ENCODE measurements at regions not wholly inside any gene's neighbourhood (a gene's known extent, or its start where the extent isn't known, plus 50 kb on each side); places are given as distances from the start of the nearest gene placed in this dataset.
A peak's percentile ranks its signal among the peaks of the same experiment; 100 is the strongest.

GRCh38 chr1:68378296-68379084, 71.3 kb downstream of the RPE65 start:
- no peak overlapping the region for H3K4me3 ChIP-seq
- no peaks in the 10 kb centered on the region for H3K27me3 ChIP-seq
- intact Hi-C loops (cut with DNase I; ENCODE audit: low total_unique reads) = no loop called here
- peaks cover 0 to 15% (median 0%) of the 10 kb centered on the region in 4 donors for H3K4me1 ChIP-seq
- no peak for TF ChIP-seq POLR2A (IDR thresholded peaks at IDR 0.05)
- no peak for TF ChIP-seq CTCF (IDR thresholded peaks at IDR 0.05)
- no peak for TF ChIP-seq EP300 (IDR thresholded peaks at IDR 0.05)
- no peak for TF ChIP-seq POLR2AphosphoS5 (IDR thresholded peaks at IDR 0.05)
- H3K27ac ChIP-seq = peak overlapping the region in 2 of 5 donors; percentile 24 to 59
- 86 to 90% (median 89%) methylated on average over 2 of the region's 2 CpGs for WGBS, 5 donors
- H3K36me3 ChIP-seq = no peaks in the 10 kb centered on the region
- no peaks in the 10 kb centered on the region for H3K9me3 ChIP-seq
- DNase-seq = no peak

DNA sequence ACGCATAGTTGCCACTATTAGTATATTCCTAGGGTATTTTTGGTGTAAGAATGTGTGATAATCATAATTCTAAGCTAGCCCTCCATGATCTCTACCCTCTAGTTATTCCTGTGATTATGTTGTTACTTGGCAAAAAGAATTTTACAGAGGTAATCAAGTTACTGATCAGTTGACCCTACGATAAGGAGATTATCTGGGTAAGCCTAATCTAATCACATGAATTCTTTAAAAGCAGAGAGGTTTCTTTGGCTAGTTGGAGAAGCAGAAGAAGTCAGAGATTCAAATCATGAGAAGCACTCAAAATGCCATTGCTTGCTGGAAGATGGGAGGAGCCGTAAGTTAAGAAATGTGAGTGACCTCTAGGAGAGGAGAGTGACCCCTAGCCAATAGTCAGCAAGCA, 72.7 kb downstream of the RPE65 start:
- WGBS, 5 donors = 60 to 76% (median 73%) methylated on average over 3 of the region's 3 CpGs
- TF ChIP-seq EP300 (IDR thresholded peaks at IDR 0.05) (no peak), POLR2AphosphoS5 (IDR thresholded peaks at IDR 0.05) (no peak), CTCF (IDR thresholded peaks at IDR 0.05) (no peak), POLR2A (IDR thresholded peaks at IDR 0.05) (no peak)
- Histone ChIP-seq H3K36me3 (no peaks in the 10 kb centered on the region), H3K4me3 (no peak overlapping the region), H3K27ac (no peak overlapping the region), H3K4me1 (peaks cover 0 to 15% (median 0%) of the 10 kb centered on the region in 4 donors), H3K9me3 (no peaks in the 10 kb centered on the region), H3K27me3 (no peaks in the 10 kb centered on the region)
- intact Hi-C loops (cut with DNase I; ENCODE audit: low total_unique reads) = no loop called here
- no peak for DNase-seq

- DNase-seq = no peak
- intact Hi-C loops (cut with DNase I; ENCODE audit: low total_unique reads) = no loop called here
- no peak overlapping the region for H3K4me3 ChIP-seq
- H3K27ac ChIP-seq = no peak overlapping the region
- H3K4me1 ChIP-seq = peaks cover 0 to 15% (median 0%) of the 10 kb centered on the region in 4 donors
- no peaks in the 10 kb centered on the region for H3K36me3 ChIP-seq
- no peaks in the 10 kb centered on the region for H3K27me3 ChIP-seq
- no peaks in the 10 kb centered on the region for H3K9me3 ChIP-seq
- TF ChIP-seq POLR2AphosphoS5 (IDR thresholded peaks at IDR 0.05) (no peak), POLR2A (IDR thresholded peaks at IDR 0.05) (no peak), EP300 (IDR thresholded peaks at IDR 0.05) (no peak)
These were observed 73.3 kb downstream of the RPE65 start for GRCh38 chr1:68376441-68376840.

DNA sequence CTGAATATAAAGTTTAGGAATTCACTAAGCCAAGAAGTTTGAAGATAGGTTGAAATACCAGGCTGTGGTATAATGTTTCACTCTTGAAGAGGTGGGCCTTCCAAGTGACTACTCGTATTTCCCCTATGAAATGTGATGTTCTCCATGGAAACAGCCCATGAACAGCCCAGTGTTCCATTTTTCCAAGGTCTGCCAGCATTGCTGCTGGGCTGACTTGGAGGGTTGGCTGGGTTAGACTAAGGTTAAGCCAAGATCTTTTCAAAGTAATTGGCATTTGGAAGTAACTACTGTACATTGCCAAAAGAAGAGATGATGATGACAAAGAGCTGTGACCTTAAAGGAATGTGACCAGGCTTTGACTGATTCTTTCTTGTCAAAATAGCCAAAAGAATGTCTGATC, 73.8 kb downstream of the RPE65 start:
- intact Hi-C loops (cut with DNase I; ENCODE audit: low total_unique reads) = no loop called here
- Histone ChIP-seq H3K4me1 (peaks cover 0 to 15% (median 0%) of the 10 kb centered on the region in 4 donors), H3K9me3 (no peaks in the 10 kb centered on the region), H3K27me3 (no peaks in the 10 kb centered on the region), H3K36me3 (no peaks in the 10 kb centered on the region), H3K27ac (no peak overlapping the region), H3K4me3 (no peak overlapping the region)
- 50 to 65% (median 58%) methylated on average over 1 of the region's 1 CpG for WGBS, 5 donors
- TF ChIP-seq EP300 (IDR thresholded peaks at IDR 0.05) (no peak), POLR2A (IDR thresholded peaks at IDR 0.05) (no peak), CTCF (IDR thresholded peaks at IDR 0.05) (no peak)
- no peak for DNase-seq

DNA sequence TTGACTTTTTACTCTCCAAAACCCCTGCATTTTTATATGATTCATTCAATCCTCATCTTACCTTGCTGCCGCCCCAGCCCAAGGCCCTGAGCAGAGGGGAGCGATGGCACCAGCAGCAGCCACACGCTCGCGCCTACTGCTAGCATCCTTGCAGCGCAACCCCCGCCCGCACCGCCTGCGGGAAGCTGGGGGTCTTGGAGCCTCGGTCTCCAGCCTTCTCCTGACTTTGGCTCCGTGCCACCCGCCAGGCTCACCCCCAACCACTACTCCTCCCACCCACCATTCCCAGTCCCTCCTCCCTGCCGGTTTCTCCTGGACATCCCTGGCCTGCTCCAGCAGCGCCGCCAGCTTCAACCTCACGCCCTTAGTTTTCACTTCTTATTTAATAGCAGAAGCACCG, 76.6 kb downstream of the RPE65 start:
- intact Hi-C loops (cut with DNase I; ENCODE audit: low total_unique reads) = no loop called here
- no peak overlapping the region for H3K4me3 ChIP-seq
- H3K9me3 ChIP-seq = no peaks in the 10 kb centered on the region
- peaks cover 0 to 26% (median under 1%) of the 10 kb centered on the region in 4 donors for H3K4me1 ChIP-seq
- no peak overlapping the region for H3K27ac ChIP-seq
- H3K36me3 ChIP-seq = no peaks in the 10 kb centered on the region
- DNase-seq = no peak
- TF ChIP-seq POLR2A (IDR thresholded peaks at IDR 0.05) (no peak), EP300 (IDR thresholded peaks at IDR 0.05) (no peak), POLR2AphosphoS5 (IDR thresholded peaks at IDR 0.05) (no peak), CTCF (IDR thresholded peaks at IDR 0.05) (no peak)
- no peaks in the 10 kb centered on the region for H3K27me3 ChIP-seq
- 94 to 99% (median 98%) methylated on average over 18 of the region's 18 CpGs for WGBS, 5 donors
